SK-N-MC (cell line): ENCODE measurements at regions not wholly inside any gene's neighbourhood (a gene's known extent, or its start where the extent isn't known, plus 50 kb on each side); places are given as distances from the start of the nearest gene placed in this dataset.

ENCODE experiments used
- EZH2 ChIP-seq: fragments of 200-600 bp; sonication (generic); IDR thresholded peaks from one replicate; pipeline ENCODE4 v1.6.1; 2017; ENCODE audit warnings: antibody characterized with exemption
- FOXP2 ChIP-seq: optimal IDR thresholded peaks from 2 replicates; pipeline ENCODE3; 2011; ENCODE audit warnings: mild to moderate bottlenecking, moderate library complexity; ENCODE audit not compliant: insufficient read depth; ENCODE audit errors: extremely low read length, control extremely low read depth
- POLR2AphosphoS5 ChIP-seq: IDR thresholded peaks from 2 replicates; pipeline ENCODE4 v1.6.1; 2012; ENCODE audit warnings: mild to moderate bottlenecking, low read depth, low read length, borderline replicate concordance

DNA sequence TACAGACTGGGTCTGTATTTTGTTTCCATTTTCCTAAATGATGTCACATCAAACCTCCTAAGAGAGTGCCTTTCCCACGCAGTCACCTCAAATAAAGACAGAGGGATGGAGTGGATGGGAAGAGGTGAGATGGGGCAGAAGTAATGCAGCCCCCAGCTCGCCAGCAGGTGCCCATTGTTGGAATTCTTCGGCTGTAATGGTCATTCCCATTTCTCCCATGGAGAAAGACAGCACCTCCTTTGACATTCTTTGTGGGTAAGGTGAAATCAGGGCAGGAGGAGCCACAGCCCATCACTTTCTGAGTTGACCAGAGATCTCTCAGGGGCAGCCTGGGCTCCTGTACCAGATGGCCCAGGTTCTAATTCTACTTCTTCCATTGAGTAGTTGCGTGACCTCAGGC, 84.4 kb upstream of the NR2F2 start:
- TF ChIP-seq POLR2AphosphoS5, result no peak
- TF ChIP-seq EZH2, result no peak
- no peak for TF ChIP-seq FOXP2
